GM19240 (cell line): ENCODE measurements at regions not wholly inside any gene's neighbourhood (a gene's known extent, or its start where the extent isn't known, plus 50 kb on each side); places are given as distances from the start of the nearest gene placed in this dataset.

Experiments
- DNase-seq: peaks from one replicate; pipeline ENCODE4 v3.0.0; 2011; ENCODE audit warnings: low spot score; ENCODE audit not compliant: insufficient read length

DNA sequence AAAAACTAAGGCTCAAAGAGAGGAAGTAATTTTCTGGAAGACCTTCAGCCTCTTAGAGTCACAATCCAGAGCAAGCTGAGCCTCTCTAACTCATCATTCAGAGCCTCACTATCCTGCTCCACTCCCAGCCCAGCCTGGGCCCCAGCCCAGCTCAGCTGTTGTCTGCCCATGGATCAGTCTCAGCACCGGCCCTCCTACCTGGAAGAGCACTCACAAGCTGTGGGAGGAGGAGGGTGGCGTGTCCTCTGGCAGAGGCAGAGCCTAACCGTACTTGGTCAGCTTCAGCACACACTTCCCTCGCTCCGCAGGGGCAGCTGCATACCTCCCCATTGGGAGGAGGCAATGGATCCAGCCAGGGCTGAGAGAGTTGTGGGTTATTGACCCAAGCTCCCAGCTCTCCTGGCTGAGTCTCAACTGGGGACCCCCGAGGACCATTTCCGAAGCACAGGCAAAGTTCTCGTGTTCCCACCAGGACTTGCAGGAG lies 66.7 kb upstream of the GPR26 start:
- DNase-seq = no peak

DNA sequence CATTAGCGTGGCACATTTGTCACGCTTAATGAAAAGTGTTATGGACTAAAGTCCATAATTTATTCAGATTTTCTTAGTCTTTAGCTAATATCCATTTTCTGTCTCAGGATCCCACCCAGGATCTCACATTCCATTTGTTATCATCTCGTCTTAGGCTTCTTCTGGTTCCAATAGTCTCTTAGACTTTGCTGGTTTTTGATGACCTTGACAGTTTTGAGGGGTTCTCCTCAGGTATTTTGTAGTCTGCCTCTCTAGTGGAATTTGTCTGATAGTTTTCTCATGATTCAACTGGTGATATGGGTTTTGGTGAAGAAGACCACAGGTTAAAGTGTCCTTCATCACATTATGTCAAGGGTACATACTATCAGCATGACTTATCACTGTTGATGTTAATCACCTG lies 66.0 kb upstream of the GPR26 start:
- no peak for DNase-seq

DNA sequence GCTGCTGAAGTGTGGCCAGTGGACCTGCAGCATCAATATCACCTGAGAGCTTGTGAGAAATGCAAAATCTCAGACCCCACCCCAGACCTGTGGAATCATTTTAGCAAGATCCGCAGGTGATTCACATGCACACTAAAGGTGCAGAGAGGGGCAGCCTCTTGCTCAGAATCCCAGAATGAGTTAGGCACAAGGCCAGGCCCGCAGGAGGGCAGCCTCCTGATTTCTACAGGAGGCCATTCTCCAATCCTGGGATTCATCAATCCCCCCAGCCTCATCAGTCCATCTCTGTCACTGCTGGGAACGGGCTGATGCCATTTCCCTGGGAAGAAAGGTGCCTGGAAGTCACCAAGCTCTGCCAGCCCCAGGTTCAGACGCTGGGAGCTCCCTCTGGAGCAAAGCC lies 63.0 kb upstream of the GPR26 start:
- no peak for DNase-seq

DNA sequence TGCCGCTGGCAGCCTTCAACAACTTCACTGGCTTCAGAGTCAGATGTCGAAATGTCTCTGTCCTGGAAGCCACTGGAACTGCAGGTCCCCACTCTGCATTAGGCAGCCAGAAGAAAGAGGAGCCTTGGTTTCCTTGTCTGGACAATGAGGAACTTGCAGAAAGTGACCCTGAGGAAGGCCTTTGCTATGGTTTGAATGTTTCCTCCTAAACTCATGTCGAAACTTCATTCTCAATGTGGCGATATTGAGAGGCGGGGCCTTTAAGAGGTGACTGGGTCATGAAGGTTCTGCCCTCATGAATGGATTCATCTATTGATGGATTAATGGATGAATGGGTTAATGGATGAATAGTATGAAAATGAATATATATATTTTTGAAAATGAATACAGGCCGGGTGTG lies 61.6 kb upstream of the GPR26 start:
- no peak for DNase-seq

DNA sequence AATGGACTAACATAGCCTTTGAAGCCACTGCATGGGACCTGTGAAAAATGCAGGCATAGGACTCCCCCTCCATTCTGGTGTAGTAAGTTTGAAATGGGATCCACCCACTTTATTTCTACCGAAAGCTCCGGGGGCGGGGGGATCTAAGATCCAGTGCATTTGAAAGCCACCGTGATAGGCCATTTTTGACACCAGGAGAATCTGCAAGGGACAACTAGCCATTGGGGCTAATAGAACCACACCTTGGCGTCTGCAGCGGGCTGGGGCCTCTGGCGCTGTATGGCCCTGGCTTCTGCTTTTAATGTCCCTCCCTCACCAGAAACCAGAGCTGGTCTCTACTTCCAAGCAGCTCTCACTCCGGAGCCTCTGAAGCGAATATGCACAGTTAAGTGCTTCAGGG lies 60.1 kb upstream of the GPR26 start:
- no peak for DNase-seq

DNA sequence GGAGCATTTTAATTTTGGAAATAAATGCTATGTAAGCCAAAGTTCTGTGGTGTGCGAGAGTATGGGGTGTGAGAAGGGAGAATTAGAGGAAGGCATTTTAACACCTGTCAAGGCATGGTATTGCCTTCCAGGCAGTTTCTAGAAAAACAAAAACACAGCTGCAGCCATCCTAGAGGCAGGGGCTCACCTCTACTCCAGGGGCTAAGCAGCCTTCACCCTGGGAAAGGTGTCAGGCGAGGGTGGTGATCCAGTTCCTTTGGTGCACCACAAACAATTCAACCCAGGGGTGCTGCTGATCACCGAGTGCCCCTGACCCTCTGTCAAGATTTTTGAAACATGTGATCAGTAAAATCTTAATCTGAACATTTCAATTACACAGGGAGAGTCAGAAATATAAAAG lies 59.2 kb upstream of the GPR26 start:
- no peak for DNase-seq

DNA sequence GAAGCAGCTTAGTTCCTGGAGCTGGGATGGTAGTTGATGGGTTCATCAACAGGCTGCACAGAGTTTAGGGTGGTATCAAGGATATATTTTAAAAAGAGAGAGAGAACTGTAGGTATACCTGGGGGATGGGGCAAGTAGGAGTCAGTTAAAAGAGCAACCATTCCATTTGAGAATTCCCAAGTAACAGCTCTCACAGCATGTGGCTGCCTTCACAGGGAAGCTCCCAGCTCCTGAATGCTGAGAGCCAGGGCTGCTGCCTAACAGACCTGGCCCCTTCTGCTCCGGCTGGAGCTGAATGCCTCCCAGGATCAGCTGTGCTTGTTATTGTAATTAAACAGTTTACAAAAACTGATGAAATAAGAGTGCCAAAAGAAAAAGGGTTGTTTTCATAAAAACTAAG lies 58.8 kb upstream of the GPR26 start:
- no peak for DNase-seq

DNA sequence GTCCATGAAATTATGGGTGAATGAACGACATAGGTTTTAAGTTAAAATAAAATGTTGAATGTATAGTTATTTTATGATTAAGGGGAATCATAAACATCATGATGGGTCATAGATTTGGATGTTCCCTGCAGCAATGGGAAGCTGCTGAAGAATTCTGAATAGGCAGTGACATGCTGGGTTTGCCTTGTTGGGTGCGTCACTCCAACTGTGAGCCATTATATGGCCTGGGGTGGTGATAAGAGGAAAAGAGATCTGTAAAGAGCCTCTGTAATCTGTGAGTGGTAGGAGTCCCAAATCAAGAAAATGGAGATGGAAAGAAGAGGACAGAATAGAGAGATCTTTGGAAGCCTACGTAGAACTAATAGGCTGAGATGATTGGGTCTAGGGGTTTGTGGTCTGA lies 58.1 kb upstream of the GPR26 start:
- DNase-seq = no peak

DNA sequence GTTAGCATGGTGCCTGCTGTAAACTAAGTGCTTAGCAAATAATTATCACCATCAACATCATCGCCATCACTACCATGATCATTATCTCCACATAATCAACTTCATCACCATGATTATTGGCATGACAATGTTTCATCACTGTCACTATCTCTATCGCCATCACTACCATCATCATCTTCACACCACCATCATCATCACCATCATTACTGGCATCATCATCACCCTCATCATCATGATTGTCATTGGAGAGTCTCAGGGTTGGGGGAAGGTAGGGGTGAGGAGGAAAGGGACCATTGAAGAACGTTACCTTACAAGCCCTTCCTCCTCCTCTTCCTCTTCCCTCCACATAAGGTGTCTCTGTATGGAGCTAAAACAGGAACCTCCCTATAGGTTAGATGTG lies 54.9 kb upstream of the GPR26 start:
- DNase-seq = no peak

DNA sequence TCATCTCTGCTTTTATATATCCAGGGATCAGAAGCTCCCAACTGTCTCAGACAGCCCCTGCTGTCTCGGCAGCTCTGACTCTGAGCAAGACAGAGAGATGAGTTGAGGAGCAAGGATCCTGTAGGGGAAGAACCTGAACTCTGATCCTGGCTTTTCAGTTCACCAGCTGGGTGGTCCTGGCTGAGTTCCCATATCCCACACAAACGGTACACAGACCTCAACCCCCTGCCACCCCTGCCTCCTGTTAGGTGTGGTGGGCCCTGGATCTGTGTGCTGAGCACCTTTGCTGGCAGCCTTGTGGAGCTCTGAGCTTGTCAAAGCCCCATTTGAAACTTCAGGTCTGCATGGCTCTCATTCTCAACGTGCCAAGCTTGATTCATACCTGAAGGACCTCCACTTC lies 54.3 kb upstream of the GPR26 start:
- no peak for DNase-seq

DNA sequence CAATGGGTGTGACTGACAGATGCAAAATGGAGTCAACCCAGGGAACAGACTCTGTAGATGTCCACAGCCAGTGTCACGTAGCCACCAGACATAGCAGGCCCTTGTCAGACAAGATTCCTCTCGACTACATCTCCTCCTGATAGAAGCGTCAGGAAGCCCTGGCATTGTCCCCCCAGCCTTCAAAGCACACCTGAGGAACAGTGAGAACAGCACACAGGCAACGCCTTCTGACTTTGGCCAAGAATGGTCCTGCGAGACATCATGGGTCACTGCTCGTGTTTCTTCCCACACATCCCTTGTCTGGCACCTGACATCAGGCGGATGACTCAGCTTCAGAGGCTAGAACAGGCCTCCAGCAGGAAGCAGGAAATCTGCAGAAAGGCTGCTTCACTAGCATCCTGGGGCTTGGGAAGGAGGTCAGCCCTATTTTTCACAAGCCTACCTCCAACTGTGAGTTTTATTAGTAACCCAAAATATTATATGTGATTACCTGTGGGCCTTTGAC lies 52.8 kb upstream of the GPR26 start:
- DNase-seq = no peak

DNA sequence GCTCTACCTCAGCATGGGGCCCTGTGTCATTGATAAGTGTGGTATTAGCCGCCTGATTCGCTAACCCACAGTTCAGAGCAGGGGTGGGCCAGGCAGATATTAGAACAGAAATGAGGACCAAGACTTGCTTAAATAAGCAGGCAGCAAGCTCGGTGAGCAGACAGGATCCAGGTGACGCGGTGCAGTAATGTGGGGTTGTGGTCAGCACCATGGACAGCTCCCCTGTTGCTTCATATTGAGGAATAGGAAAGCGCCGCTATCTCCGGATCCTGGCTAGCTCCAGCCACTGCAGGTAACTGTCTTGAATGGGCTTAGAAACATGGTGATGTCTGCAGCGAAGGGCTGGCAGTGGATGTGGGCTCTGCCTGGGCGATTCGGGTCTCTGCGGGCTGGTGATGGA lies 51.3 kb upstream of the GPR26 start:
- peak; percentile 30 for DNase-seq
